ENCODE measurements at regions not wholly inside any gene's neighbourhood (a gene's known extent, or its start where the extent isn't known, plus 50 kb on each side); places are given as distances from the start of the nearest gene placed in this dataset.

- TF ChIP-seq, protein P1, sequence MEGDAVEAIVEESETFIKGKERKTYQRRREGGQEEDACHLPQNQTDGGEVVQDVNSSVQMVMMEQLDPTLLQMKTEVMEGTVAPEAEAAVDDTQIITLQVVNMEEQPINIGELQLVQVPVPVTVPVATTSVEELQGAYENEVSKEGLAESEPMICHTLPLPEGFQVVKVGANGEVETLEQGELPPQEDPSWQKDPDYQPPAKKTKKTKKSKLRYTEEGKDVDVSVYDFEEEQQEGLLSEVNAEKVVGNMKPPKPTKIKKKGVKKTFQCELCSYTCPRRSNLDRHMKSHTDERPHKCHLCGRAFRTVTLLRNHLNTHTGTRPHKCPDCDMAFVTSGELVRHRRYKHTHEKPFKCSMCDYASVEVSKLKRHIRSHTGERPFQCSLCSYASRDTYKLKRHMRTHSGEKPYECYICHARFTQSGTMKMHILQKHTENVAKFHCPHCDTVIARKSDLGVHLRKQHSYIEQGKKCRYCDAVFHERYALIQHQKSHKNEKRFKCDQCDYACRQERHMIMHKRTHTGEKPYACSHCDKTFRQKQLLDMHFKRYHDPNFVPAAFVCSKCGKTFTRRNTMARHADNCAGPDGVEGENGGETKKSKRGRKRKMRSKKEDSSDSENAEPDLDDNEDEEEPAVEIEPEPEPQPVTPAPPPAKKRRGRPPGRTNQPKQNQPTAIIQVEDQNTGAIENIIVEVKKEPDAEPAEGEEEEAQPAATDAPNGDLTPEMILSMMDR (IDR thresholded peaks at IDR 0.05) = no peak
- TF ChIP-seq POLR2A (IDR thresholded peaks at IDR 0.05) = no peak
These were observed 105.1 kb downstream of the TRMT11 start for GRCh38 chr6:126091466-126091865.
